ENCODE measurements at regions not wholly inside any gene's neighbourhood (a gene's known extent, or its start where the extent isn't known, plus 50 kb on each side); places are given as distances from the start of the nearest gene placed in this dataset.

DNA sequence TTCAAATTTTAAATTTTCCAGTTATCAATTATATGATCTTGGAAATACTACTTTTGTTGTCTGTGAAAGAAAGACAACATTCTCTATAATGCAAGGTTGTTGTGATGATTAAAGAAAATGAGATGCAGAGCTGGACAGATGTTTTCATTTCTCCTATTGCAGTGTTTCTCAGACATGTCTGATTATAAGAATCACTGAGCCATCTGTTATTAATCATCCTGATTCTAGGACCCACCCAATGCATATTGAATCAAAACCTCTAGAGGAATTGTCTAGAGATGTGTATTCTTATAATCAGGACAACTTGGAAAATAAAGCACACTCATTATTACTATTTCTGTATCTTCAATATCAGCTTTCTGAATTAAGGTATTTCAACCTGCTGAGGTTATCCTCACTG, 121.1 kb upstream of the ASTN2 start:
- no peak for TF ChIP-seq POLR2A (IDR thresholded peaks at IDR 0.05; ENCODE audit: low read depth, low read length)
- FAIRE-seq (no peak), DNase-seq (ENCODE audit: insufficient read length, low spot score) (no peak)

GRCh38 chr9:117535434-117535833, 120.6 kb upstream of the ASTN2 start:
- TF ChIP-seq POLR2A (IDR thresholded peaks at IDR 0.05; ENCODE audit: low read depth, low read length), result no peak
- DNase-seq (ENCODE audit: insufficient read length, low spot score) (no peak), FAIRE-seq (no peak)

- no peak for DNase-seq (ENCODE audit: insufficient read length, low spot score)
- TF ChIP-seq POLR2A (IDR thresholded peaks at IDR 0.05; ENCODE audit: low read depth, low read length), result no peak
- no peak for FAIRE-seq
Measured at GRCh38 chr9:117528225-117528624, 113.4 kb upstream of the ASTN2 start.

DNA sequence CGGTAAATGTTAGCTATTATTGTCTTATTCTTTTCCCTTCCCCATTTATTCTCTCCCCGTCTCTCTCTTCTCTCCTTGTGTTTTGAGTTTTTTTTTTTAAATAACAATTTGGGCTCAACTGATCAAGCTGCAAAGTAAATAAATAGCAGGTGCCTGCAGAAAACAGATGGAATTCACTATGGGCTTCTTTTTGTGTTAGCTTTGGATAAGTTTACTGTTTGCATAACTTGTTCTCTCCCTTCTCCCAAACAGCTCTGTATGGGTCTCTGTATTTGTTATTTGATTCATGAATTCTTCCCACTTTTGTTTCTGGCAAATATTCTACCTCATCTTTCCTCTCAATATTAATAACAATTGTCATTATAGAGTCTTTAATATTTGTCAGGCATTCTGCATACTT, 111.8 kb upstream of the ASTN2 start:
- no peak for FAIRE-seq
- TF ChIP-seq POLR2A (IDR thresholded peaks at IDR 0.05; ENCODE audit: low read depth, low read length), result no peak
- no peak for DNase-seq (ENCODE audit: insufficient read length, low spot score)

- TF ChIP-seq POLR2A (IDR thresholded peaks at IDR 0.05; ENCODE audit: low read depth, low read length), result no peak
- no peak for DNase-seq (ENCODE audit: insufficient read length, low spot score)
- FAIRE-seq, result no peak
Measured at GRCh38 chr9:117523531-117524153, 108.8 kb upstream of the ASTN2 start.

- no peak for TF ChIP-seq POLR2A (IDR thresholded peaks at IDR 0.05; ENCODE audit: low read depth, low read length)
- FAIRE-seq (no peak), DNase-seq (ENCODE audit: insufficient read length, low spot score) (no peak)
Measured at GRCh38 chr9:117521293-117521692, 106.4 kb upstream of the ASTN2 start.

DNA sequence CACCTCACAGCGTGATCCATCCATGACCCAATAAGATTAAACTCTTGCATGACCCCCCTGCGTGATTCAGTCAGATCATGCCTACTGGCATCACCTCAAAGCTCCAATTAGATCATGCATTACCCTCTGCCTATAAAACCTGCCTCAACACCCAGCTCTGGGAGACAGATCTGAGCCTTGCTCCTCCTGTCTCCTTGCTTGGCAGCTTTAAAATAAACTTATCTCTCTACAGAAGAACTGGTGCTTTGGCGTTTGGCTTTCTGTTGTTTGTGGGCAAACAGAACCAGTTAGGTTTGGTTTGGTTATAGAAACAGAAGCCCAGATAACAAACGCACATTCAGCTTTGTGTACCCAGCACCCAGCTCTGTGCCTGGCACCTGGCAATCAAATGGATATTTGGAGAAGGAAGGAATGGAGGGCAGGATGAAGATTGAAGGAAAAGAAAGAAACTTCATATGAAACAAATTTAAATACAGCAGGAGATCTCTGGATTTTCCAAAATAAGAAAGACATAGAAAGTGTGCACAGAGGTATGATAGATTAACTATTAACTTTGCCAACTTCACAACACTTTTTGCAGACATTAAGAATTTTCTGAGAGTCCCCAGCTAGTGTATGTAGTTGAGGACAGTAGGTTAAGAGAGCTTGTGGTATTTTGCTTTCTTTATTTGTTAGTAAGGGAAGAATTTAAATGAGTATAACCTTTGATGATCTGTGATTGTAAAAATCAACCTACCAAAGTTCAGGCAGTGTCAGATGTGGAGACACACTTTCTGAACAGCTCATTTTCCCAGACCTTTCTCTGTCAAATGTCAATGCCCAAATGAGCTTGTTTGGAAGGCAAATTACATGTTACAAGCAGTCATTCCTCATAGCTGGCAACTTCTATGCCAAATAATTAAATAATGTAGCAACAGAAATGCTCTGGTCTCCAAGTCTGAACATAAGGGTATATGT, 102.1 kb upstream of the ASTN2 start:
- TF ChIP-seq POLR2A (IDR thresholded peaks at IDR 0.05; ENCODE audit: low read depth, low read length), result no peak
- DNase-seq (ENCODE audit: insufficient read length, low spot score), result no peak

GRCh38 chr9:117511852-117512481, 97.1 kb upstream of the ASTN2 start:
- no peak for FAIRE-seq
- DNase-seq (ENCODE audit: insufficient read length, low spot score), result no peak
- TF ChIP-seq POLR2A (IDR thresholded peaks at IDR 0.05; ENCODE audit: low read depth, low read length), result no peak

More for the DNA sequence above, 102.1 kb upstream of the ASTN2 start:
- no peak for FAIRE-seq

GRCh38 chr9:117496307-117496706, 81.5 kb upstream of the ASTN2 start:
- no peak for TF ChIP-seq POLR2A (IDR thresholded peaks at IDR 0.05; ENCODE audit: low read depth, low read length)
- peak; percentile 11 for FAIRE-seq
- DNase-seq (ENCODE audit: insufficient read length, low spot score), result no peak

- no peak for TF ChIP-seq POLR2A (IDR thresholded peaks at IDR 0.05; ENCODE audit: low read depth, low read length)
- peak; percentile 43 for FAIRE-seq
- DNase-seq (ENCODE audit: insufficient read length, low spot score), result no peak
Measured at GRCh38 chr9:117494401-117495090, 79.7 kb upstream of the ASTN2 start.

DNA sequence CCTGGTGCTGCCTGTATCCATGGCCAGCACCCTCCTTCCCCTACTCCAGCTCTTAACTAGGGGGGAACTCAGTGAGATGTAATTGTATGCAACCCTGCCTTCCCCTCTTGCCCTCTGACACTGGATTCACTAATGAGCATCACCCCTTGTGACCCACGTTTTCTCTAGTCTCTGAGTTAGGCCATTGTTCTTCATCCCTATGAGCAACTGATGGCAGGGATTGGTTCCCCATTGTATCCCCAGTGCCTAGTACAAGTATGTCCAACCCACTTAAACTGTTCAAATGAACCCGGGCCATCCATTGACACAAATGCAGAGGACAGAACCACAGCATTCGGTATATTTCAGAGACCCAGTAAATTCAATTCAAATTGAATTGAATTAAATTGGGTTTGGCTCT, 77.6 kb upstream of the ASTN2 start:
- no peak for FAIRE-seq
- no peak for TF ChIP-seq POLR2A (IDR thresholded peaks at IDR 0.05; ENCODE audit: low read depth, low read length)
- DNase-seq (ENCODE audit: insufficient read length, low spot score), result no peak

DNA sequence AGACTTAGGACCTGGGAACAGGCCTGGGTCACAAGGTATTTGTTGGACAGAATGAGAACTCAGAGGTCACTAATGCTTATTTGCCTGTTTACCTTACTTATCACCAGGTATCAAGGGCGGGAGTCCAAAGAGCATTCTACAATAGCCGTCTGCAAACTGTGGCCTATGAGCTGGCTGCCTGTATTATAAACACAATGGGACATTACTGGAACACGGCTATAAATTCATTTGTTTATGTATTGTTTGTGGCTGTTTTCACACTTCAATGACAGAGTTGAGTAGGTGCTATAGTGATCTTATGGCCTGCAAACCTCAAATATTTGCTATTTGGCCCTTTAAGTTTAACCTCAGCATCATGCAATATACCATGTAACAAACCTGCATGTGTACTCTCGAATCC, 76.6 kb upstream of the ASTN2 start:
- FAIRE-seq, result no peak
- TF ChIP-seq POLR2A (IDR thresholded peaks at IDR 0.05; ENCODE audit: low read depth, low read length), result no peak
- DNase-seq (ENCODE audit: insufficient read length, low spot score), result no peak

- no peak for DNase-seq (ENCODE audit: insufficient read length, low spot score)
- no peak for TF ChIP-seq POLR2A (IDR thresholded peaks at IDR 0.05; ENCODE audit: low read depth, low read length)
- FAIRE-seq, result no peak
Measured at GRCh38 chr9:117490199-117490598, 75.3 kb upstream of the ASTN2 start.

DNA sequence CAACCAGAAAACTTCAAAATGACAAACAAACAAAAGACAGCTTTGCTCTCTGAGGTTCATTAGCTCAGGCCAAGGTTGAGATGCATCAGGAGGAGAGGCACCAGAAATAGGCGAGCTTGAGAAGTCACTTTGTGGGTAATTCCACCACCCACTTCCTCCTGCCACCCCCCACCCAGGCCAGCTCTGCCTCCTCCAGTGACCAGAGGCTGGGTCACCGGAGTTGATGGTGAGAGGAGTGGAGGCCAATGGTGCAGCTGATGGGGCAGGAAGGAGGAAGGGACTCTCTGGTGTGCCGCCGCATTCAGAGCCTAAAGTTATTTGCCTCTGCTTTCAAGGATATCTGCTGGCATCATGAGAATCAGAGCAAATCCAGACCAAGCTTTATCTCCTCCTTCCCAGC, 73.8 kb upstream of the ASTN2 start:
- no peak for TF ChIP-seq POLR2A (IDR thresholded peaks at IDR 0.05; ENCODE audit: low read depth, low read length)
- no peak for FAIRE-seq
- DNase-seq (ENCODE audit: insufficient read length, low spot score), result no peak
